GM10248 (cell line): ENCODE measurements at regions not wholly inside any gene's neighbourhood (a gene's known extent, or its start where the extent isn't known, plus 50 kb on each side); places are given as distances from the start of the nearest gene placed in this dataset.

Source experiments
- CTCF ChIA-PET: fragments of 300-600 bp; sonication (Branson Sonifier 250); formaldehyde crosslinking; extraction: SDS; loops from one replicate; lab custom pipeline; 2021; ENCODE audit warnings: antibody characterized with exemption; lab: Yijun Ruan, JAX
- POLR2A ChIA-PET: fragments of 350-650 bp; sonication (Branson Sonifier 250); formaldehyde crosslinking; extraction: SDS; loops from one replicate; lab custom pipeline; 2020; ENCODE audit warnings: antibody characterized with exemption; lab: Yijun Ruan, JAX
- DNase-seq: peaks from one replicate; pipeline ENCODE4 v3.0.0; 2012; ENCODE audit errors: extremely low spot score
- TF ChIP-seq, protein P1 (sequence below): IDR thresholded peaks from 2 replicates; pipeline ENCODE4 v1.5.1; 2012; ENCODE audit warnings: mild to moderate bottlenecking, low read depth; ENCODE audit errors: extremely low read depth, missing control alignments, control extremely low read depth

GRCh38 chr4:108337923-108338322 lies 169.2 kb upstream of the LEF1 start:
- DNase-seq: no peak
- TF ChIP-seq, protein P1, sequence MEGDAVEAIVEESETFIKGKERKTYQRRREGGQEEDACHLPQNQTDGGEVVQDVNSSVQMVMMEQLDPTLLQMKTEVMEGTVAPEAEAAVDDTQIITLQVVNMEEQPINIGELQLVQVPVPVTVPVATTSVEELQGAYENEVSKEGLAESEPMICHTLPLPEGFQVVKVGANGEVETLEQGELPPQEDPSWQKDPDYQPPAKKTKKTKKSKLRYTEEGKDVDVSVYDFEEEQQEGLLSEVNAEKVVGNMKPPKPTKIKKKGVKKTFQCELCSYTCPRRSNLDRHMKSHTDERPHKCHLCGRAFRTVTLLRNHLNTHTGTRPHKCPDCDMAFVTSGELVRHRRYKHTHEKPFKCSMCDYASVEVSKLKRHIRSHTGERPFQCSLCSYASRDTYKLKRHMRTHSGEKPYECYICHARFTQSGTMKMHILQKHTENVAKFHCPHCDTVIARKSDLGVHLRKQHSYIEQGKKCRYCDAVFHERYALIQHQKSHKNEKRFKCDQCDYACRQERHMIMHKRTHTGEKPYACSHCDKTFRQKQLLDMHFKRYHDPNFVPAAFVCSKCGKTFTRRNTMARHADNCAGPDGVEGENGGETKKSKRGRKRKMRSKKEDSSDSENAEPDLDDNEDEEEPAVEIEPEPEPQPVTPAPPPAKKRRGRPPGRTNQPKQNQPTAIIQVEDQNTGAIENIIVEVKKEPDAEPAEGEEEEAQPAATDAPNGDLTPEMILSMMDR: no peak
- ChIA-PET CTCF (no interaction called here), POLR2A (no interaction called here)

- TF ChIP-seq, protein P1: no peak
- CTCF ChIA-PET: interaction anchor here (1.0 kb wide), 1 partner anchor 20 kb away, joined by 4 read pairs; no protein-coding TSS in a partner anchor
- POLR2A ChIA-PET: no interaction called here
- DNase-seq: no peak
Observed at GRCh38 chr4:108336076-108336475, 167.3 kb upstream of the LEF1 start.

- TF ChIP-seq, protein P1: no peak
- DNase-seq: no peak
- ChIA-PET CTCF (no interaction called here), POLR2A (no interaction called here)
Observed at GRCh38 chr4:108335081-108335480, 166.3 kb upstream of the LEF1 start.

DNA sequence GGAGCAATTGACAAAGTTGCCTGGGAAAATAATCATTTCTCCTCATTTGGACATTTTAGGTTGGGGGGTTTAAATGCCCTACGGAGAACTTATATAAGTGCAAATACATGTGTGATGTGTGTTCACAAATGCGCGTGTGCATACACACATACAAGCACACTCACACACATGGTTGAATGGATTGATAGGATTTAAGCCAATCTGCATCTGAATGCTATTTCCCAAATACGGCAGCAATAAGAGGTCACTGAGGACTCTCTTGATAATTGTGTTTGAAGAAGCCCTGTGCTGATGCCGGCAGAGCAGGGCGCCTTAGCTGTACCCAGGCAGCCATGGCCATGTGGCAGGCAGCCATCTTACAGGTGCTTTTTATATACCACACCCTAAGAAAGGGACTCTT lies 165.3 kb upstream of the LEF1 start:
- no peak for DNase-seq
- CTCF ChIA-PET: no interaction called here

DNA sequence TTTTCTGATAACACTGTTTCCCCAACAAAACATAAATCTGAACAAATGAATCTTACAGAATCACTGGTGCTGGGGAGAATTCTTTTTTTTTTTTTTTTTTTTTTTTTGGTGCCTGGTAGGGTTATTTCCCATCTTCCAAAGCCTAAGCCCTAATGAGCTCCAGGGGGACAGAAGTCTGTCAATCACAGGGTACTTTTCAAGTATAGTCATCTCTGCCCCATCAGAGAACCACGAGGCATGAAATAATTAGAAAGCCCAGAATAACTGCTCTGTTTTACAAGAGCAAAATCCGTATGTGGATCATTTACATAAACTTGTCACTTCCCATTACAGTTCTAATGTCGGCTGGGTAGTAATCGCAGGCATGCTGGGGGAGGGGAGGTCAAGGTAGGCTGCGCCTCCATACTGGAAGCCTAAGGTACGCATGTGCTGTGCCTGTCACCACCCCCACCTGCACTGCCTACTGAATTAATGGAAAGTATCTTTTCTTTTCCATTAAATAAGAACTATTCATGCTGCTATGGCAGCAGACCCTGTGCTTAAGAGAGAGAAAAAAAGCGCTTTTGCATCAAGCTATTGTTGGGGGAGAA lies 164.7 kb upstream of the LEF1 start:
- CTCF ChIA-PET: interaction anchor here (1.0 to 1.1 kb wide), 2 partner anchors 8 to 17 kb away, joined by 3 to 4 read pairs; no protein-coding TSS in a partner anchor
- POLR2A ChIA-PET: no interaction called here

More for the DNA sequence above, 165.3 kb upstream of the LEF1 start:
- POLR2A ChIA-PET: no interaction called here
- TF ChIP-seq, protein P1: no peak

GRCh38 chr4:108331905-108332632 lies 163.3 kb upstream of the LEF1 start:
- TF ChIP-seq, protein P1: no peak
- ChIA-PET CTCF (no interaction called here), POLR2A (no interaction called here)
- no peak for DNase-seq

More for the DNA sequence above, 164.7 kb upstream of the LEF1 start:
- TF ChIP-seq, protein P1: no peak
- no peak for DNase-seq
